ENCODE measurements at regions not wholly inside any gene's neighbourhood (a gene's known extent, or its start where the extent isn't known, plus 50 kb on each side); places are given as distances from the start of the nearest gene placed in this dataset.

GRCh38 chr18:6602365-6602764 lies 127.2 kb upstream of the ARHGAP28 start (continued):
- TF ChIP-seq JUND (IDR thresholded peaks at IDR 0.05), result no peak

GRCh38 chr18:6604573-6604941 lies 125.0 kb upstream of the ARHGAP28 start:
- Histone ChIP-seq H3K27me3 (ENCODE audit: control insufficient read depth in 4 of 4, insufficient read depth in 4 of 4, low read length in 3 of 4) (no peaks in the 10 kb centered on the region), H3K4me3 (ENCODE audit: low read depth in 1 of 3, low read length in 3 of 3) (no peak overlapping the region), H3K4me1 (ENCODE audit: control insufficient read depth in 4 of 4, insufficient read depth in 4 of 4, low read length in 3 of 4) (no peaks in the 10 kb centered on the region), H3K27ac (ENCODE audit: low read depth in 1 of 2, low read length in 2 of 2) (no peak overlapping the region), H3K9me3 (ENCODE audit: control insufficient read depth in 4 of 4, low read length in 3 of 4) (no peaks in the 10 kb centered on the region), H3K36me3 (ENCODE audit: control insufficient read depth in 4 of 4, insufficient read depth in 3 of 4, low read depth in 1 of 4, low read length in 3 of 4) (no peaks in the 10 kb centered on the region), H3K9ac (ENCODE audit: low read depth in 1 of 2, low read length in 2 of 2) (no peak overlapping the region)
- no peak for DNase-seq (ENCODE audit: low spot score)
- WGBS, result 58% methylated on average over 3 of the region's 3 CpGs
- TF ChIP-seq ATF3 (IDR thresholded peaks at IDR 0.05), result no peak
- TF ChIP-seq REST (IDR thresholded peaks at IDR 0.05), result no peak
- no peak for TF ChIP-seq MAX (IDR thresholded peaks at IDR 0.05)
- no peak for TF ChIP-seq GABPA (IDR thresholded peaks at IDR 0.05 in 1 of 2, conservative IDR thresholded peaks at IDR 0.05 in 1 of 2)
- TF ChIP-seq EGR1 (IDR thresholded peaks at IDR 0.05; ENCODE audit: low read depth in 2 of 2), result no peak
- no peak for TF ChIP-seq YY1 (IDR thresholded peaks at IDR 0.05)
- no peak for TF ChIP-seq SP1 (IDR thresholded peaks at IDR 0.05)
- TF ChIP-seq ZBTB33 (IDR thresholded peaks at IDR 0.05), result no peak
- TF ChIP-seq FOXA2 (IDR thresholded peaks at IDR 0.05), result no peak
- TF ChIP-seq RAD21 (IDR thresholded peaks at IDR 0.05), result no peak

- Histone ChIP-seq H3K9me3 (ENCODE audit: control insufficient read depth in 4 of 4, low read length in 3 of 4) (no peaks in the 10 kb centered on the region), H3K9ac (ENCODE audit: low read depth in 1 of 2, low read length in 2 of 2) (no peak overlapping the region), H3K27me3 (ENCODE audit: control insufficient read depth in 4 of 4, insufficient read depth in 4 of 4, low read length in 3 of 4) (no peaks in the 10 kb centered on the region), H3K27ac (ENCODE audit: low read depth in 1 of 2, low read length in 2 of 2) (no peak overlapping the region), H3K4me3 (ENCODE audit: low read depth in 1 of 3, low read length in 3 of 3) (no peak overlapping the region), H3K36me3 (ENCODE audit: control insufficient read depth in 4 of 4, insufficient read depth in 3 of 4, low read depth in 1 of 4, low read length in 3 of 4) (no peaks in the 10 kb centered on the region), H3K4me1 (ENCODE audit: control insufficient read depth in 4 of 4, insufficient read depth in 4 of 4, low read length in 3 of 4) (no peaks in the 10 kb centered on the region)
- 77% methylated on average over 6 of the region's 6 CpGs for WGBS
- DNase-seq (ENCODE audit: low spot score), result no peak
- TF ChIP-seq EGR1 (IDR thresholded peaks at IDR 0.05; ENCODE audit: low read depth in 2 of 2) (no peak), YY1 (IDR thresholded peaks at IDR 0.05) (no peak), ATF3 (IDR thresholded peaks at IDR 0.05) (no peak), REST (IDR thresholded peaks at IDR 0.05) (no peak), JUND (IDR thresholded peaks at IDR 0.05) (no peak), FOXA1 (IDR thresholded peaks at IDR 0.05) (no peak), HNF4G (IDR thresholded peaks at IDR 0.05) (no peak), FOXA2 (IDR thresholded peaks at IDR 0.05) (no peak), RXRA (IDR thresholded peaks at IDR 0.05) (no peak), NR2F2 (IDR thresholded peaks at IDR 0.05) (no peak), CTCF (IDR thresholded peaks at IDR 0.05; ENCODE audit: low read depth, low read length, missing input control) (no peak), TAF1 (conservative IDR thresholded peaks at IDR 0.05) (no peak), MAX (IDR thresholded peaks at IDR 0.05) (no peak), SP1 (IDR thresholded peaks at IDR 0.05) (no peak), GABPA (IDR thresholded peaks at IDR 0.05 in 1 of 2, conservative IDR thresholded peaks at IDR 0.05 in 1 of 2) (no peak)
These were observed 124.2 kb upstream of the ARHGAP28 start for GRCh38 chr18:6605115-6605869.
